H9 (cell line): ENCODE measurements at regions not wholly inside any gene's neighbourhood (a gene's known extent, or its start where the extent isn't known, plus 50 kb on each side); places are given as distances from the start of the nearest gene placed in this dataset.

Experiments
- DNase-seq: peaks from one replicate; pipeline ENCODE4 v3.0.0-alpha.2; 2017
- H2AFZ ChIP-seq: one replicate; pipeline ENCODE4 v1.6.1; 2013; ENCODE audit warnings: mild to moderate bottlenecking, low read length, control low read depth, moderate library complexity
- H2AK5ac ChIP-seq: 2 replicates; pipeline ENCODE4 v1.6.1; 2013; ENCODE audit warnings: low read length, control low read depth, mixed read lengths; ENCODE audit not compliant: insufficient read length
- H2BK120ac ChIP-seq: one replicate; pipeline ENCODE4 v1.6.1; 2013; ENCODE audit warnings: low read depth, mild to moderate bottlenecking, low read length, control low read depth, inconsistent platforms; ENCODE audit not compliant: poor library complexity, severe bottlenecking
- H2BK12ac ChIP-seq: 2 replicates; pipeline ENCODE4 v1.6.1; 2013; ENCODE audit warnings: low read length, control low read depth, mixed read lengths, low read depth; ENCODE audit not compliant: insufficient read length
- H2BK15ac ChIP-seq: 2 replicates; pipeline ENCODE4 v1.6.1; 2013; ENCODE audit warnings: low read depth, low read length, control low read depth
- H2BK20ac ChIP-seq: one replicate; pipeline ENCODE4 v1.6.1; 2013; ENCODE audit warnings: low read depth, mild to moderate bottlenecking, low read length, control low read depth, inconsistent platforms; ENCODE audit not compliant: poor library complexity, severe bottlenecking
- H2BK5ac ChIP-seq: 2 replicates; pipeline ENCODE4 v1.6.1; 2013; ENCODE audit warnings: low read length, control low read depth, mixed read lengths; ENCODE audit not compliant: insufficient read length
- H3K14ac ChIP-seq: 2 replicates; pipeline ENCODE4 v1.6.1; 2013; ENCODE audit warnings: low read length, control low read depth; ENCODE audit not compliant: insufficient read depth
- H3K18ac ChIP-seq: 2 replicates; pipeline ENCODE4 v1.6.1; 2013; ENCODE audit warnings: low read depth, mild to moderate bottlenecking, mixed read lengths, low read length, control low read depth; ENCODE audit not compliant: insufficient read length
- H3K23ac ChIP-seq: 2 replicates; pipeline ENCODE4 v1.6.1; 2013; ENCODE audit warnings: low read length, control low read depth, mixed read lengths, low read depth; ENCODE audit not compliant: insufficient read length
- H3K23me2 ChIP-seq: 2 replicates; pipeline ENCODE4 v1.6.1; 2013; ENCODE audit warnings: low read depth, mild to moderate bottlenecking, mixed read lengths, low read length, control low read depth; ENCODE audit not compliant: insufficient read length, poor library complexity, severe bottlenecking
- H3K27ac ChIP-seq: 2 replicates; pipeline ENCODE4 v1.5.1; 2013; ENCODE audit warnings: low read length, control low read depth, mixed read lengths, low read depth; ENCODE audit not compliant: insufficient read length
- H3K27me3 ChIP-seq: 2 replicates; pipeline ENCODE4 v1.6.1; 2013; ENCODE audit warnings: low read length, control low read depth, inconsistent platforms; ENCODE audit not compliant: insufficient read depth
- H3K4ac ChIP-seq: 2 replicates; pipeline ENCODE4 v1.6.1; 2013; ENCODE audit warnings: low read depth, mild to moderate bottlenecking, control low read depth, inconsistent platforms, low read length, moderate library complexity
- H3K4me1 ChIP-seq: 2 replicates; pipeline ENCODE4 v1.6.1; 2013; ENCODE audit warnings: low read length, control low read depth, inconsistent platforms; ENCODE audit not compliant: insufficient read depth
- H3K4me2 ChIP-seq: 2 replicates; pipeline ENCODE4 v1.6.1; 2013; ENCODE audit warnings: low read length, control low read depth, mixed read lengths; ENCODE audit not compliant: insufficient read length, insufficient read depth
- H3K56ac ChIP-seq: 2 replicates; pipeline ENCODE4 v1.6.1; 2013; ENCODE audit warnings: low read depth, mild to moderate bottlenecking, mixed read lengths, low read length, control low read depth; ENCODE audit not compliant: insufficient read length
- H3K79me1 ChIP-seq: 2 replicates; pipeline ENCODE4 v1.6.1; 2013; ENCODE audit warnings: low read depth, mild to moderate bottlenecking, moderate library complexity, low read length, control low read depth, inconsistent platforms; ENCODE audit not compliant: insufficient read depth, poor library complexity, severe bottlenecking
- H3K79me2 ChIP-seq: 2 replicates; pipeline ENCODE4 v1.6.1; 2013; ENCODE audit warnings: low read length, control low read depth, inconsistent platforms; ENCODE audit not compliant: insufficient read depth
- H3K9ac ChIP-seq: 2 replicates; pipeline ENCODE4 v1.6.1; 2013; ENCODE audit warnings: low read length, control low read depth, mixed read lengths; ENCODE audit not compliant: insufficient read length; ENCODE audit errors: extremely low read depth
- H3K9me3 ChIP-seq: one replicate; pipeline ENCODE4 v1.6.1; 2013; ENCODE audit warnings: low read depth, low read length, inconsistent platforms; ENCODE audit not compliant: control insufficient read depth
- H3T11ph ChIP-seq: one replicate; pipeline ENCODE4 v1.6.1; 2013; ENCODE audit warnings: mild to moderate bottlenecking, low read length, control low read depth, inconsistent platforms
- H4K20me1 ChIP-seq: one replicate; pipeline ENCODE4 v1.6.1; 2013; ENCODE audit not compliant: control insufficient read depth, insufficient read length, insufficient read depth
- H4K5ac ChIP-seq: 2 replicates; pipeline ENCODE4 v1.6.1; 2013; ENCODE audit warnings: low read depth, mild to moderate bottlenecking, mixed read lengths, low read length, control low read depth; ENCODE audit not compliant: insufficient read length
- H4K8ac ChIP-seq: replicated peaks from 2 replicates; pipeline ENCODE4 v1.6.1; 2013; ENCODE audit warnings: low read length, control low read depth, mixed read lengths, low read depth; ENCODE audit not compliant: insufficient read length
- H4K91ac ChIP-seq: 2 replicates; pipeline ENCODE4 v1.6.1; 2013; ENCODE audit warnings: low read depth, mild to moderate bottlenecking, moderate library complexity, mixed read lengths, low read length, control low read depth; ENCODE audit not compliant: insufficient read length
- H3K27ac Mint-ChIP-seq, 3 experiments: 2 replicates in 2 of 3; 3 replicates in 1 of 3; pipeline ENCODE4 v1.8.0; 2020 to 2021; ENCODE audit warnings: mixed read lengths in 3 of 3, mild to moderate bottlenecking in 1 of 3, moderate library complexity in 1 of 3
- H3K27me3 Mint-ChIP-seq: 2 replicates; pipeline ENCODE4 v1.8.0; 2021; ENCODE audit warnings: low read depth, mild to moderate bottlenecking, moderate library complexity, mixed read lengths
- H3K36me3 Mint-ChIP-seq, 3 experiments: 2 replicates in 2 of 3; 3 replicates in 1 of 3; pipeline ENCODE4 v1.8.0; 2020 to 2021; ENCODE audit warnings: low read depth in 3 of 3, mixed read lengths in 3 of 3; ENCODE audit not compliant: insufficient read depth in 1 of 3
- H3K4me1 Mint-ChIP-seq, 2 experiments: 2 replicates each; pipeline ENCODE4 v1.8.0; 2020; ENCODE audit warnings: mixed read lengths in 2 of 2
- H3K4me3 Mint-ChIP-seq, 2 experiments: 2 replicates in 1 of 2; 3 replicates in 1 of 2; pipeline ENCODE4 v1.8.0; 2020 to 2021; ENCODE audit warnings: mild to moderate bottlenecking in 2 of 2, mixed read lengths in 2 of 2, moderate library complexity in 1 of 2
- H3K9me3 Mint-ChIP-seq, 2 experiments: 2 replicates in 1 of 2; 3 replicates in 1 of 2; pipeline ENCODE4 v1.8.0; 2020; ENCODE audit warnings: mild to moderate bottlenecking in 2 of 2, mixed read lengths in 2 of 2, moderate library complexity in 1 of 2
- WGBS: extraction: QIAGEN DNeasy Blood & Tissue Kit; methylation state at CpG from one replicate; pipeline ENCODE4 v1.1.7; 2013; ENCODE audit warnings: missing lambda C conversion rate, low lambda C conversion rate, mixed read lengths; ENCODE audit not compliant: insufficient read length; ENCODE audit errors: extremely low coverage; 5-methylcytosine and 5-hydroxymethylcytosine counted together
- TF ChIP-seq, protein P1 (sequence below): fragments of 200-600 bp; sonication (generic); conservative IDR thresholded peaks from 3 replicates; pipeline ENCODE4 v1.8.0; 2021; ENCODE audit warnings: antibody characterized with exemption, mild to moderate bottlenecking

- no peak overlapping the region for H2AK5ac ChIP-seq
- no peaks in the 10 kb centered on the region for H3K27me3 ChIP-seq
- no peaks in the 10 kb centered on the region for H3K79me1 ChIP-seq
- H3K4me1 ChIP-seq = no peaks in the 10 kb centered on the region
- no peak overlapping the region for H3K4ac ChIP-seq
- Mint-ChIP-seq H3K4me1 (peaks cover 3 to 8% of the 10 kb centered on the region in 2 experiments; a peak in 3 of 4 replicates), H3K36me3 (peaks cover 0 to 2% (median 0%) of the 10 kb centered on the region in 3 experiments; a peak in 3 of 7 replicates), H3K4me3 (no peak overlapping the region), H3K27me3 (no peaks in the 10 kb centered on the region), H3K27ac (no peak overlapping the region), H3K9me3 (peaks cover 3 to 9% of the 10 kb centered on the region in 2 experiments; a peak in 4 of 5 replicates)
- H2BK120ac ChIP-seq = no peak overlapping the region
- H3K9ac ChIP-seq = no peak overlapping the region
- H3K4me2 ChIP-seq = no peak overlapping the region
- no peaks in the 10 kb centered on the region for H3K9me3 ChIP-seq
- no peak overlapping the region for H4K8ac ChIP-seq
- H3K23ac ChIP-seq = no peak overlapping the region
- H4K20me1 ChIP-seq = no peaks in the 10 kb centered on the region
- WGBS = no CpG with 5 or more reads among the region's 1 CpG
- no peak overlapping the region for H2BK20ac ChIP-seq
- no peaks in the 10 kb centered on the region for H3K79me2 ChIP-seq
- H4K91ac ChIP-seq = no peak overlapping the region
- no peak overlapping the region for H3T11ph ChIP-seq
- no peak overlapping the region for H2BK15ac ChIP-seq
- H3K23me2 ChIP-seq = no peaks in the 10 kb centered on the region
- no peak overlapping the region for H3K18ac ChIP-seq
- DNase-seq = no peak
- H2AFZ ChIP-seq = no peak overlapping the region
- H3K27ac ChIP-seq = no peak overlapping the region
- no peak overlapping the region for H3K56ac ChIP-seq
- H2BK12ac ChIP-seq = no peak overlapping the region
- H4K5ac ChIP-seq = no peak overlapping the region
- TF ChIP-seq, protein P1, sequence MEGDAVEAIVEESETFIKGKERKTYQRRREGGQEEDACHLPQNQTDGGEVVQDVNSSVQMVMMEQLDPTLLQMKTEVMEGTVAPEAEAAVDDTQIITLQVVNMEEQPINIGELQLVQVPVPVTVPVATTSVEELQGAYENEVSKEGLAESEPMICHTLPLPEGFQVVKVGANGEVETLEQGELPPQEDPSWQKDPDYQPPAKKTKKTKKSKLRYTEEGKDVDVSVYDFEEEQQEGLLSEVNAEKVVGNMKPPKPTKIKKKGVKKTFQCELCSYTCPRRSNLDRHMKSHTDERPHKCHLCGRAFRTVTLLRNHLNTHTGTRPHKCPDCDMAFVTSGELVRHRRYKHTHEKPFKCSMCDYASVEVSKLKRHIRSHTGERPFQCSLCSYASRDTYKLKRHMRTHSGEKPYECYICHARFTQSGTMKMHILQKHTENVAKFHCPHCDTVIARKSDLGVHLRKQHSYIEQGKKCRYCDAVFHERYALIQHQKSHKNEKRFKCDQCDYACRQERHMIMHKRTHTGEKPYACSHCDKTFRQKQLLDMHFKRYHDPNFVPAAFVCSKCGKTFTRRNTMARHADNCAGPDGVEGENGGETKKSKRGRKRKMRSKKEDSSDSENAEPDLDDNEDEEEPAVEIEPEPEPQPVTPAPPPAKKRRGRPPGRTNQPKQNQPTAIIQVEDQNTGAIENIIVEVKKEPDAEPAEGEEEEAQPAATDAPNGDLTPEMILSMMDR = no peak
- H3K14ac ChIP-seq = no peak overlapping the region
- H2BK5ac ChIP-seq = no peak overlapping the region
Observed at GRCh38 chr4:135605076-135605475, 1403.5 kb upstream of the PABPC4L start.
